Astrocyte of the cerebellum (primary cell): ENCODE measurements at regions not wholly inside any gene's neighbourhood (a gene's known extent, or its start where the extent isn't known, plus 50 kb on each side); places are given as distances from the start of the nearest gene placed in this dataset.

Experiments
- DNase-seq: peaks from one replicate; pipeline ENCODE4 v3.0.0-alpha.2; 2011; ENCODE audit warnings: low read depth
- H3K4me3 ChIP-seq: 2 replicates; pipeline ENCODE4 v1.5.1; 2011; ENCODE audit warnings: mild to moderate bottlenecking, low read depth, low read length, moderate library complexity
- in situ Hi-C: cut with HindIII; loops from 2 replicates; pipeline ENCODE4 v1.10.0; 2017; ENCODE audit warnings: low sequenced_read_pairs
- TF ChIP-seq, protein P1 (sequence below): IDR thresholded peaks from 2 replicates; pipeline ENCODE4 v1.5.1; 2012; ENCODE audit warnings: low read length, low read depth, moderate library complexity, mild to moderate bottlenecking; ENCODE audit errors: missing control alignments

DNA sequence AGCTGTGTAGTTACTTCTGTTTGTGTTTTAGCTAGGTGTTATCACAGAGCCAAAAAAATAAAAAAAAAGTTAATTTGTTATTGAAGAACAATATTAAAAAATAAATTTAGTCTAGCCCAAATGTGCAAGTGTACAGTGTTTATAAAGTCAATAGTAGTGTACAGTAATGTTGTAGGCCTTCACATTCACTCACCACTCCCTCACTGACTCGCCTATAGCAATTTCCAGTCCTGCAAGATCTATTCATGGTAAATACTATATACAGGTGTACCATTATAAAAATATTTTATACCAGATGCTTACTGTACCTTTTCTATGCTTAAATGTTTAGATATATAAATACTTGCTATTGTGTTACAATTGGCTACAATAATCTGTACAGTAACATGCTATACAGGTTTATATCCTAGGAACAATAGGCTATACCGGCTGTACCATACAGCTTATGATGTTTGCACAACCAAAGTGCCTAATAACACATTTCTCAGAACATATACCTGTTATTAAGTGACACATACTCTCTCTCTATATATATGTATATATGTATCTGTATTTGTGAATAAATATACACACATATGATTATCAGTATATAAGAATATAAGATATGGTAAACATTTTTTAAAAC lies 341.4 kb upstream of the EDIL3 start:
- in situ Hi-C loops, result no loop called here
- H3K4me3 ChIP-seq, result no peak overlapping the region
- DNase-seq, result no peak
- TF ChIP-seq, protein P1, sequence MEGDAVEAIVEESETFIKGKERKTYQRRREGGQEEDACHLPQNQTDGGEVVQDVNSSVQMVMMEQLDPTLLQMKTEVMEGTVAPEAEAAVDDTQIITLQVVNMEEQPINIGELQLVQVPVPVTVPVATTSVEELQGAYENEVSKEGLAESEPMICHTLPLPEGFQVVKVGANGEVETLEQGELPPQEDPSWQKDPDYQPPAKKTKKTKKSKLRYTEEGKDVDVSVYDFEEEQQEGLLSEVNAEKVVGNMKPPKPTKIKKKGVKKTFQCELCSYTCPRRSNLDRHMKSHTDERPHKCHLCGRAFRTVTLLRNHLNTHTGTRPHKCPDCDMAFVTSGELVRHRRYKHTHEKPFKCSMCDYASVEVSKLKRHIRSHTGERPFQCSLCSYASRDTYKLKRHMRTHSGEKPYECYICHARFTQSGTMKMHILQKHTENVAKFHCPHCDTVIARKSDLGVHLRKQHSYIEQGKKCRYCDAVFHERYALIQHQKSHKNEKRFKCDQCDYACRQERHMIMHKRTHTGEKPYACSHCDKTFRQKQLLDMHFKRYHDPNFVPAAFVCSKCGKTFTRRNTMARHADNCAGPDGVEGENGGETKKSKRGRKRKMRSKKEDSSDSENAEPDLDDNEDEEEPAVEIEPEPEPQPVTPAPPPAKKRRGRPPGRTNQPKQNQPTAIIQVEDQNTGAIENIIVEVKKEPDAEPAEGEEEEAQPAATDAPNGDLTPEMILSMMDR, result no peak

DNA sequence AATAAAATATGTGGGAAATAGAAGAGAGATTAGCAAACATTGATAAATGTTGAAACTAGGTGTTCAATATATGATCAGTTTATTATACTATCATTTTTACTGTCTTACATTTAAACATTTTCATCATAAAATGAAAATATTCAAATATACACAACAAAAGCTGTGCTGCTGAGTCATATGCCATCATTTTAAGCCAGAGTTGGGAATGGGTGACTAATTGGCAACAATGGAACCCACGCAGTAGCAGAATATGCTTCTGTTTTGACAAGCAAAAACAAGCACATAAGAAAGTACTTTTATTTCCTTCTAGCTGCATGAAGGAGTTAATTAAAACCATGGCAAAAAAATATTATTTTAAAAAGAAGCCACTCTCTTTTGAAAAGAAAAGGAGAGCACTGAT lies 340.0 kb upstream of the EDIL3 start:
- in situ Hi-C loops, result no loop called here
- no peak overlapping the region for H3K4me3 ChIP-seq
- DNase-seq, result peak; percentile 80
- TF ChIP-seq, protein P1, result no peak

DNA sequence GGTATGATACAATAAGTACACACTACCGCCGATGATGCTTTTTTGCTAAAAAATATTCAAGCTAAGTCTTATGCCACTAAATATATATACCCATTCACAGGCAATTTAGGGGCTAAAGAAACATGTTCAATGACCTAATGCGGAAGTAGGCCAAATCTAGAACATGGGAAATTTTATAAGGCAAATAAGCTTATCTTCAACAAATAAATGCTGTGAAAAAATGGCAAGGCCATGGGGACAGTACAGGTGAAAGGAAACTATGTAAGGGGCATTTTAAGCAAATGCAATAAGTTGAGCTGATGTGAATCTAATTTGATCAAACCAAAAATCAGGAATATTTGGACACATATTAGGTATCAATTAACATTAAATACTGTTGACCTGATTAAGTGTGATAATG lies 339.5 kb upstream of the EDIL3 start:
- no peak for DNase-seq
- in situ Hi-C loops, result no loop called here
- TF ChIP-seq, protein P1, result no peak
- no peak overlapping the region for H3K4me3 ChIP-seq

DNA sequence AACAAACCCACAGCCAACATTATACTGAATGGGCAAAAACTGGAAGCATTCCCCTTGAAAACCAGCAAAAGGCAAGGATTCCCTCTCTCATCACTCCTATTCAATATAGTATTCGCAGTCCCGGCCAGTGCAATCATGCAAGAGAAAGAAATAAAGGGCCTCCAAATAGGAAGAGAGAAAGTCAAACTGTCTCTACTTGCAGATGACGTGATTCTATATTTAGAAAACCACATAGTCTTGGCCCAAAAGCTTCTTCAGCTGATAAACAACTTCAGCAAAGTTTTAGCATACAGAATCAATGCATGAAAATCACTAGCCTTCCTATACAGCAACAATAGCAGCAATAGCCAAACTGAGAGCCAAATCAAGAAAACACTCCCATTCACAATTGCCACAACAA lies 333.7 kb upstream of the EDIL3 start:
- no peak overlapping the region for H3K4me3 ChIP-seq
- DNase-seq, result no peak
- in situ Hi-C loops, result no loop called here
- TF ChIP-seq, protein P1, result no peak

DNA sequence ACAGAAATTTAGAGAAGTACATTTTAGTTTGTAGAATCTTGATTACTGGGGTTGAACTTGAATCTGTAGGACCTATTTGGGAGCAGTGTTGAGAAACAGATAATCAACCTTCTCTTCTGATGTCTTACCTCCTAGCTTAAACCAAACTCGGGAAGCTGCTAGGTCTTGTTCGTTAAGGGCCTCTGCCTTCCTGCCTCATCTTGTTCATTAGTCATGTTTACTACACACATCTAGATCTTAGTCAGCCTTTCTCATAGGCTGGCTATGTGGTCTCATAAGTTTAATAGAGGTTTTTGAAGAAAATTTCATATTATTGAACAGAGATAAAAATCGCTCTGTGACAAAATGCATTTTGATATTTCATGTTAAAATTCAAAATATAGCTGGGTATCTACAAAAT lies 331.0 kb upstream of the EDIL3 start:
- DNase-seq, result no peak
- in situ Hi-C loops, result no loop called here
- TF ChIP-seq, protein P1, result no peak
- H3K4me3 ChIP-seq, result no peak overlapping the region

DNA sequence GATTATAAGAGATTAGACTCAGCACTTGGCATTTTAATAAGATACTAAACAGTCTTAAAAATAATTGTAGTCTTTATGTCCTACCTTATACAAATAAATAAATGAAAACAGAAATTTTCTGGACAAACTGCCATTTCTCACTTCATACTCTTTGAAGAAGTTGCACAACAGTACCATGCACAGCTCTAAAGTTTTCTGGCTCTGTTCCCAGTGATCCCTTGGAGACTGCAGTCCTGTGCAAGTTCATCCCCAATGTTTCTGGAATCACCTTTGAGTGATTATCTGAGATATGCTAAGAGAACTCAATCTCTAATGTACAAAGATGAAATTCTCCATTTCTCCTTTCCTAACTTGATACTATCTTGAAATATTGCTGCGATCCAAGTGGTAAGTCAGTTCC lies 330.4 kb upstream of the EDIL3 start:
- TF ChIP-seq, protein P1, result no peak
- no peak for DNase-seq
- H3K4me3 ChIP-seq, result no peak overlapping the region
- in situ Hi-C loops, result no loop called here

DNA sequence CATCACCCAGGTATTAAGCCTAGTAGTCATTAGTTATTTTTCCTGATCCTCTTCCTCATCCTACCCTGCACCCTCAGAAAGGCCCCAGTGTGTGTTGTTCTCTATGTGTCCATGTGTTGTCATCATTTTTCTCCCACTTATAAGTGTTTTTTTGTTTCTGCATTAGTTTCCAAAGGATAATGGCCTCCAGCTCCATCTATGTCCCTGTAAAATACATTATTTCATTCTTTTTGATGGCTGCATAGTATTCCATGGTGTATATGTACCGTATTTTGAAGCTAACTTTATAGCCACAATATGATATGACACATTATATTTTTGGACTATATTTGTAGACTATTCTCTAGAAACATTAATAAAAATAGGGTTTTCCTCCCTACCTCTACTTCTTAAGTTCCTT lies 324.4 kb upstream of the EDIL3 start:
- TF ChIP-seq, protein P1, result no peak
- H3K4me3 ChIP-seq, result no peak overlapping the region
- in situ Hi-C loops, result no loop called here
- no peak for DNase-seq
